HG03280 (cell line): ENCODE measurements at regions not wholly inside any gene's neighbourhood (a gene's known extent, or its start where the extent isn't known, plus 50 kb on each side); places are given as distances from the start of the nearest gene placed in this dataset.

Experiments used
- ATAC-seq: cut with Tn5 transposase; IDR thresholded peaks from one replicate; pipeline ENCODE4 v1.9.1; 2021; ENCODE audit warnings: mild to moderate bottlenecking, moderate library complexity; ENCODE audit not compliant: unreplicated experiment

GRCh38 chr3:24830230-24831152 is 335.8 kb upstream of the THRB start:
- ATAC-seq = no peak

- no peak for ATAC-seq
These were observed 336.6 kb upstream of the THRB start for GRCh38 chr3:24831221-24831620.

DNA sequence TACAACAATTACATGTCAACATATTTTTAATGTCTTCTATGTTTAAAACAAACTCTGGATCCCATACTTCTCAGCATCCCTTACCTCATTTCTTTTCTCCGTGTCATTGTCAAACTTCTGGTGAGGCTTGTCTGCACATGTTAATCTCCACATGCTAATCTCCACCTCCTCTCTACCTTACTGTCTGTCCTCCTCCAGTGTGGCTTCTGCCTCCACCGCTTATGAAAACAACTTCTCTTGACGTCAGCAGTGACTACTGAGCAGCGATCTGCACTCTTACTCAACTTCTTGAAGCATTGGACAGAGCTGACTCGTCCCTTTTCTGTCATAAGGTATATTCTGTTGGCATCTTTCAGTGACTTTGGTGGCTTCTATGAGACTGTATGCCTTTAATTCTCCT is 338.2 kb upstream of the THRB start:
- no peak for ATAC-seq

DNA sequence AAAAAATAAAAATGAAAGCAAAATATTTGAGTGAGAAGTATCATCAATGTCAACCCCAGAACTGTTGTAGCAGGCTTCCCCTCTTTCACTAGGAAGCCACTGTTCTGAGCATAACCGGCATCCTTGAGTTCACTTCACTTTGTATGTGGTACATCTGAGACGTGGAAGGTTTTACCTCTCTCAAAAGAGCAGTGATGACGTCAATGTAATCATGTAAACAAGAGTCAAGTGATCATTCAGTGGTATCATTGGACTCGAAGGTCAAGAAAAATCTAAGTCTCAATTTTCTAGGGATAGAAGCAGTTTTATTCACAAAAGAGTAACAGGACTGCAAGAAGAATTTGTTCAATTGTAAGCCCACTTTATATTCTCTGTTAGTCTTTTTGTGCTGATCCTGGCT is 339.8 kb upstream of the THRB start:
- no peak for ATAC-seq

- ATAC-seq = no peak
These were observed 340.9 kb upstream of the THRB start for GRCh38 chr3:24835510-24835909.

- no peak for ATAC-seq
These were observed 343.0 kb upstream of the THRB start for GRCh38 chr3:24837601-24838000.

GRCh38 chr3:24838533-24838932 is 343.9 kb upstream of the THRB start:
- ATAC-seq = no peak

- ATAC-seq = no peak
These were observed 349.3 kb upstream of the THRB start for GRCh38 chr3:24843955-24844354.

DNA sequence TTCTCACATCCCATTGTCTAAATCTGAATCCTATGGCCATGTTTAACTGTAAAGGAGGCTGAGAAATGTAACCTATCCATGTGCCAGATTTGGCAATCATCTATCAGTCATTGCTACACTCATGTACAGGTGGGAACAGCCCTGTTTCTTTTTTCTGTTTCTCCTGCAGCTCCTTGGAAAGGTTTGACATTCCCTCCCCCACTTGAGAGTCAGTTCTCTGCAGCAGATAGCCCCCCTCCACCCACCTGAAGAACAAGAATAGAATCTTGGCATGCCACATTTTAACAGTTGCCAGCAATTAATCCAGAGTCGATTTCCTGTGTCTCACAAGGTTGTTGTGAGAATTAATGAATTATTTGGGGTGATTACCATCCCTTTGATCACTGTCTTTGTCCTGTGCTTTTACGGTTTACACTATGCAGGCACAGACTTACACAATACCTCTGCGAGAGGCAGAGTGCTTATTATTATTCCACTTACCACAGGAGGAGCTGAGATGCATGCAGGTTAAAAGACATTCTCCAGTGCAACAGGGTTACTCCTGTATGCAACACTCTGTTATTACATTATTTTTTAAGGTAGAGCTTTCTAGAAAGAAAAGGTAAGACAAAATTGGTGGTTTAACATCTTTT is 351.0 kb upstream of the THRB start:
- no peak for ATAC-seq

GRCh38 chr3:24846286-24846860 is 351.7 kb upstream of the THRB start:
- ATAC-seq = no peak

DNA sequence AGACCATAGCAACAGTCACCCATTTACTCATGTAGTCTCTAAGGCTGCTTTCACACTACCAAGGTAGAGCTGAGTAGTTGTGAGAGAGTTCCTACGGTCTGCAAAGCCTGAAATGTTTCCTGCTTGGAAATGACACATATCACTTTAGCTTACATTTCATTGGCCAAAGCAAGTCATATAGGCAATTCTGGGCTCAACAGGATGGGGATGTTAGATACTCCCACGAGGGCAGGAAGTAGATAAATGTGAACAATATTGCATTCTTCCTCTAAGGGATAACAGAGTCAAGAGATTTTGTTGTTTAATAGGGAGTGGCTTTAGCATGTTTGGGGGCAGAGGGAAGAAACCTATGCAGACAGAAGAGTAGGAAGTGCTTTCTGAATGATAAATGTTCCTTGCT is 355.6 kb upstream of the THRB start:
- no peak for ATAC-seq

DNA sequence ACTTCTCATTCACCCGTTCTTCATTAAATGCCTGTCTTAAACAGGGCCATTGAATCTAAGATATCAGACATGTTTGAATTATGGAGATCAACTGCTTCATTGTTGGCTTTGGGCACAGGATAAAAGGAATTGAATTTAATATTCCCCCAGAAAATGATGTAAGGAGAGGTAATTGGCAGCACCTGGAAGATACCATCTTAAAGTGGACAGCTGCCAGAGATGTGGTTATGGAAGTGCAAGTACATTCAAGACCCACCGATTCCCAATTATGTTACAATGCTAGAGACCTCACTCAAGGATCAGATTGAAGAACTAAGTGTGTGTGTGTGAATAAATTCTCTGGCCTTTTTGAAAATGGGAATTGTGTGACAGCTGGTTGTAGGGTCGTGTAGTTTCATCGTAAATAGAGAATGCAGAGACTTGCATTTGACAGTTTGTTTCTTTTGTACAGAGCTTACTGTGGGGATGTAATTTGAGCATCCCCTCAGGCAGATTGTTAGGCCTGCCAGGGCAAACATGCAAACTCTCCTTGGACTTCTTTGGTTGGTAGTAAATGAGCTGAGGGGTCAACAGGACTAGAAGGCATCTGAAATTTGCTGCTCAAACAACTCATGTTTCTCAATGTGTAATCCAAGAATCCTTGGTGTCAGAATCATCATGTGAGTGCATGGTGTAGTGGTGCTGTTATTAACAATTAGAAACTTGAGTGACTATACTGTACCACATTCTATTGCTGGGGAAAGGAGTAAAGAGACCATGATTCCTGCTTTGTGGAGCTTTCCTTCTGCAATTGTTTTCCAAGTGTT is 359.2 kb upstream of the THRB start:
- ATAC-seq = no peak

- no peak for ATAC-seq
These were observed 360.1 kb upstream of the THRB start for GRCh38 chr3:24854748-24855147.

- ATAC-seq = no peak
These were observed 363.3 kb upstream of the THRB start for GRCh38 chr3:24857945-24858344.

DNA sequence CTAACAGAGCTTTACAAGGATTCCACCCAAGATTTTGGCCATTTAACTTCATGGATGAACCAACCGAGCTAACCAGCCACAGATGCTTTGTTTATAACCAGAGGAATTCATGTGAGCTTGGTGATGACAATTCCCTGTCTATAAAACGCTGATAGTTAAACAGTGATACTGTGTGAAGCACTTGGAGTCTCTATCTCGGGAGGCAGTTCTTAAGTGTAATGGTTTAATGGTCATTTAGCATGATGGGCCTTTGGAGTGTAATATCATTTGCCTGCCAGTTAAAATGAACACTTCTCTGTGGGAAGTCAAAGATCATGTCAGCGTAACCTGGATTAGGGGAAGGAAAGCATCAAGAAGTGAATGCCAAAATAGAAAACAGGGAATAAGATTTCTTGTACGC is 368.6 kb upstream of the THRB start:
- no peak for ATAC-seq

- ATAC-seq = no peak
These were observed 373.1 kb upstream of the THRB start for GRCh38 chr3:24867783-24868182.

DNA sequence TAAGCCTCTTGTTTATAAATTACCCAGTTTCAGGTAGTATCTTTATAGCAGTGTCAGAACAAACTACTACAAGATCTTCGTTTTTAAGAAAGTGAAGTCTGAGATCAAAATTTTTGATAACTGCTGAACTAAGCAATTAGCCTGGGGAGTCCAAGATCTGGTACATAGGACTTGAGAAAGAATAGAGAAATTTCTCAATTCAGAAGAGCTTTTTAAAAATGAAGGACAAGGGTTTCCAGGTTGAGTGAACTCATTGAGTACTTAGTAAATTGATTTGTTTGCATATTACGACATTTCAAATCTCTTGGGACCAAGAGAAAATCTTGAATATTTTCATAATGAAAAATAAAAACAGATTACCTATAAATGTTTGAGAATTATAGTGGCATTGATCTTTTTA is 386.6 kb upstream of the THRB start:
- ATAC-seq = no peak

GRCh38 chr3:24886501-24886900 is 391.9 kb upstream of the THRB start:
- no peak for ATAC-seq

GRCh38 chr3:24890012-24890411 is 395.4 kb upstream of the THRB start:
- ATAC-seq = no peak

GRCh38 chr3:24899373-24899772 is 404.7 kb upstream of the THRB start:
- no peak for ATAC-seq

GRCh38 chr3:24899901-24900603 is 405.4 kb upstream of the THRB start:
- ATAC-seq = no peak
